ENCODE measurements at regions not wholly inside any gene's neighbourhood (a gene's known extent, or its start where the extent isn't known, plus 50 kb on each side); places are given as distances from the start of the nearest gene placed in this dataset.
A peak's percentile ranks its signal among the peaks of the same experiment; 100 is the strongest.

DNA sequence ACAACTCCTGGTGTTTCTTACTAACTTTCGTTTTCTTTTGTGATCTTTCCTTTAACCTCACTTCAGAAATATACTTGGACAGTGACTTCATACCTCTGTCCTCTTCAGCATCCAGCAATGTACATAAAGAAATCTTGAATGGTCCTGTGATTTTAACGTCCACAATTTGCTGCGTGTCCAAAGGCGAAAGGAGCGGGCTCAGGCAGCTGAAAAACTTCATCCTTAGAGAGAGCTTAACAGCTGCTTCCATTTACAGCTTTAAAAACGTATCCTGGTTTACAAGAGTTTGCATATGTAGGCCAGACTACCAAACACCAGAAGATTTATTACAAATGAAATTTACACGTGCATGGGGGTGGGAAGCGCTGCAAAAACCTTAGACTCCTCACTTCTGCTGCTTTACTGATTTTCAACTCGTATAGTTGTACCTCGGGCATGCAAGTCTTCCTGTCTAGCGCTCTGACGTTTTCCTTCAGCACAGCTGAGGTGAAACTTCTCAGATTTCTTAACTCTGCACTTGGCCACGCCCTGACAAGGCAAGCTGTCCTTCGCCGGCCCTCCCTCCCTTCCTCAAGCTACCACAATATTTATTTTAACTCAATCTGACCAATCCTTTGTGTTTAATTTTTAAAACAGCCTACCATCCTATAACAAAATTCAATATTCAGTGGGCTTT is 406.4 kb downstream of the FAM47A start:
- peak; percentile 40 for DNase-seq

DNA sequence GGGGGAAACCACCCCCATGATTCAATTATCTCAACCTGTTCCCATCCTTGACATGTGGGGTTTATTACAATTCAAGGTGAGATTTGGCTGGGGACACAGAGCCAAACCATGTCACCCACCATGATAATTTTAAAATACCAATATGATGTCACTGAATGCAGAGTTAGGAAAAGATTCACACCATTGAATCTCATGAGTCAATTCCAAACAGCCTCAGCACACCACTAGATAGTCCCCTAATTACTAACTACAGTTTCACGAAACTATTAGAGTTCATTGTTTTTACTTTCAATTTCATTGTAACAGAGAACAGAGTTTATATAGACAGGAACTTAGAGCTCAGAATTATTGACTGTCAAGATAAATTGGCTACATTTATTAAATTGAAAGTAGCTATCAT is 410.2 kb downstream of the FAM47A start:
- no peak for DNase-seq

DNA sequence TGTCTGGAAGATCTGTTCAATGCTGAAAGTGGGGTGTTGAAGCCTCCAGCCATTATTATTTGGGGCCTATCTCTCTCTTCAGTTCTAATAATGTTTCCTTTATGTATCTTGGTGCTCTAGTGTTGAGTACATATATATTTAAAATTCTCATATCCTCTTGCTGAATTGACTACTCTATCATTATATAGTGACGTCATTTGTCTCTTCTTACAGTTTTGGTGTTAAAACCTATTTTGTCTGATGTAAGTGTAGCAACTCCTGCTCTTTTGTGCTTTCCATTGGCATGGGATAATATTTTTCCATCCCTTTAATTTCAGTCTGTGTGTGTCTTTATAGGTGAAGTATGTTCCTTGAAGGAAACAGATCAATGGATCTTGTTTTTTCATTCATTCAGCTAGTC is 446.0 kb downstream of the FAM47A start:
- no peak for DNase-seq
